Dedifferentiated amniotic fluid mesenchymal stem cell (primary cell): ENCODE measurements at regions not wholly inside any gene's neighbourhood (a gene's known extent, or its start where the extent isn't known, plus 50 kb on each side); places are given as distances from the start of the nearest gene placed in this dataset.
"Not testable (repeated sequence)": the region's sequence is repeated elsewhere in the genome, so short reads cannot be mapped to it uniquely, and the experiment has no call there.

ENCODE experiments used
- DNase-seq: peaks from one replicate; pipeline ENCODE4 v3.0.0-alpha.2; 2016; ENCODE audit errors: extremely low spot score

DNA sequence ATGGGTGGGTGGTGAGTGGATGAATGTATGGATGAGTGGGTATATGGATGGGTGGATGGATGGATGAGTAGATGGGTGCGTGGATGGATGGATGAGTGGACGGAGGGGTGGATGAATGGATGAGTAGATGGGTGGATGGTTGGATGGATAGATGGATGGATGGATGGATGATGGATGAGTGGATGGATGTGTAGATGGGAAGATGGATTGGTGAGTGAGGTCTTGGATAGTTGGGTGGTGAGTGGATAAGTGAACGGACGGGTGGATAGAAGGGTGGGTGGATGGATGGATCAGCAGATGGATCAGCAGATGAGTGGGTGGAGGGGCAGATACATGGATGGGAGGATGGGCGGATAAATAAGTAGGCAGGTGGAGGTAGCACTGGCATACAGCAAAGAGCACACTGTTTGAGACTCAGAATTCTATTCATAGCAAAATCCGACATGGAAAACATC is 163.5 kb downstream of the C9orf50 start:
- no peak for DNase-seq

DNA sequence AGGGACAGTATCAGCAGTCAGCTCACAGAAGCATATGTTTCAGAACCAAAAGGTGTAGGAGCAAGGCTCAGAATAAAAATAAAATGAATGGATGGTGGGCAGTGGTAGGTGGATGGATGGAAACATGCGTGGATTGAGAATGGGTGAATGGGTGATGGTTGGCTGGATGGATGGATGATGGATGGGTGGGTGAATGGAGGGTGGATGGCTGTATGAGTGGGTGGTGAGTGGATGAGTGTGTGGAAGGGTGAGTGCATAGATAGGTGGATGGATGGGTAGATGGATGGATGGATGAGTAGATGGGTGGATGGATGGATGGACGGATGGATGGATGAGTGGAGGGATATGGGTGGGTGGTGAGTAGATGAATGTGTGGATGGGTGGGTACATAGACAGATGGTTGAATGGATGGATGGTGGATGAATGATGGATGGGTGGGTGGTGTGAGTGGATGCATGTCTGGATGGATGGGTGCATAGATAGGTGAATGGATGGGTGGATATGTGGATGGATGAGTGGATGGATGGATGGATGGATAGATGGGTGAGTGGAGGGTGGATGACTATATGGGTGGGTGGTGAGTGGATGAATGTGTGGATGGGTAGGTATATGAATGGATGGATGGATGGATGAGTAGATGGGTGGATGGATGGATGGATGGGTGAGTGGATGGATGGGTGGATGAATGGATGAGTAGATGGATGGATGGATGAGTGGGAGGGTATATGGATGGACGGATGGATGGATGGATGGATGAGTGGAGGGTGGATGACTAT is 164.2 kb downstream of the C9orf50 start:
- no peak for DNase-seq

DNA sequence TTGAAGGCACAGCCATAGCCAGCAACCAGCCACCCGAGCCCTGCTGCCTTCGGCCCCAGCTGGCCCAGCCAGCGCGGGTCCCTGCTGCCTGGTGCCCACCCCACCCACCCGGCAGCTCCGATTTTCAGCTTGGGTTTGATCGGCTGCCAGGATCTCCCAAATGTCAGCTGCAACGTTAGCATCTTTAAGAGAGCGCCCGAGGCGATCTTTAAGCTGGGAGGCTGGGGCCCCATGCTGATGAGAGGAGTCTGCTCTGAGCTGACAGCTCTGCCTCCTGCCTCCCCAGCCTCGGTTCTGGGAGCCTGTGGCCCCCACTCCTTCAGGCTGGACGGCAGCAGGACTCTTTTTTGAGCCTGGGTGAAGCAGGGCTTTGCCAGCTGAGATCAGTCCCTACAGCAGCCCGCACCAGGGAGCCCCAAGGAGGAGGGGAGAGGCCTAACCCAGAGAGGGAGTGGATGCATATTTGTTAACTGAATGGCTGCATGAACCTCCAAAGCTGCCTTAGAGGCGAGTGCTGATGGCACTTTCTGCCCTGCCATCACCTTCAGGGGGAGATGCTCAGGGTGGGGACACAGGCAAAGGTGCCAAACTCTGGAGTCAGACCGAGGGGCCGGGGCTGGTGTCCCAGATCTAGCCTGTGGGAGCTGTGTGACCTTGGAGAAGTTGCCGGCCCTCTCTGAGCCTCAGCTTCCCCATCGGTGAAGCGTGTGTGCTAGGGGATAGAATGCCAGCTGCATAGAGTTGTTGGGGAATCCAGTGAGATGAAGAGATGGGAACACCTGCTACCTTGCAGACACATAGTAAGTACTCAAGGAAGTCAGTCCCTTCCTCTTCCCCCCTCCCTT is 165.5 kb downstream of the C9orf50 start:
- DNase-seq, result peak; percentile 33

DNA sequence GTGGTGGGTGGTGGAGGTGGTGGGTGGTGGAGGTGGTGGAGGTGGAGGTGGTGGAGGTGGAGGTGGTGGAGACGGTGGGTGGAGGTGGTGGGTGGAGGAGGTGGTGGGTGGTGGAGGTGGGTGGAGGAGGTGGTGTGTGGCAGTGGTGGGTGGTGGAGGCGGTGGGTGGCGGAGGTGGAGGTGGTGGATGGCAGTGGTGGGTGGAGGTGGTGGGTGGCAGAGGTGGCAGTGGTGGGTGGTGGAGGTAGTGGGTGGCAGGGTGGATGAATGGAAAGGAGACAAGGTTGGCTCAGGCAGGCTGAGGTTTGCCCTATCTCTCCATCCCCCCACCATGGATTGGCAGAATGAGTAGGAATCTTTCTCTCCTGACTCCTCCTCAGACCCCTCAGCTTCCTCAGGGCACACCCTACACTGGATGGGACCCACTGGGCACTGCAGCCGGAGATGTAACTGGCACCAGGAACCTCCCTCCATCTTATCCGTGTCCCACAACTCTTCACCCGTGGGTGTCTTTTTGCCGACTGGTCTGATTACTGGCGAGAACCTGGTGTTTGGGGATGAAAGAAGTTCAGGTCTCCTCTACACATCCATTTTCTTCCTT is 166.3 kb downstream of the C9orf50 start:
- no peak for DNase-seq

DNA sequence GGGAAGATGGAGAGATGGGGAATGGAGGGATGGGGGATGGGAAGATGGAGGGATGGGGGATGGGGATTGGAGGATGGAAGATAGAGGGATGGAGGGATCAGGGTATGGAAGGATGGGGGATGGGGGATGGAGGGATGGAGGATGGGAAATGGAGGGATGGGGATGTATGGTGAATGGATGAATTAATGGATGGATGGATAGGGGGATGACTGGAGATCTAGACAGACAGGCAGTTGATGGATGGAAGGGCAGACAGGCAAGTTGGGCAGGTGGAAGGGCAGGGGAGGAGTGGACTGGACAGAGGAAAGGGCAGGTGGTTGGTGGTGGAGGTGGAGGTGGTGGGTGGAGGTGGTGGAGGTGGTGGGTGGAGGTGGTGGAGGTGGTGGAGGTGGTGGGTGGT is 167.2 kb downstream of the C9orf50 start:
- no peak for DNase-seq

DNA sequence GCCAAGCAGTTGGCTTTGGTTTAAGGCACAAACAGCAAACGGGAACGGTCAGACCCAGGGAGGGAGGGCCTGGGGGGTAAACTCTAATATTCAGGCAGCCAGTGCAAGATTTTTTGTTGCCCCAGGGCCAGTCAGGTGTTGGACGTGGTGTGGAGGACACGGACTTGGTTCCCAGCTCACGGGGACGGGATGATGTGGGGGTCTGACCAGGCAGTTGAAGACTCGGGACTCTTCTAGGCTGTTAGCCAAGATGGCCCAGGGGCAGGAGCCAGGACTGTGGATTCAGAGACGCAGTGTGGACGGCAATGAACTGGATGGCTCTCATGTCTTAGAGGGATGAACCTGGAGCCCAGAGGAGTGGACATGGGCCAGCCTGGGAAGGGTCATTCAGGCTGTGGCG is 169.2 kb downstream of the C9orf50 start:
- no peak for DNase-seq

DNA sequence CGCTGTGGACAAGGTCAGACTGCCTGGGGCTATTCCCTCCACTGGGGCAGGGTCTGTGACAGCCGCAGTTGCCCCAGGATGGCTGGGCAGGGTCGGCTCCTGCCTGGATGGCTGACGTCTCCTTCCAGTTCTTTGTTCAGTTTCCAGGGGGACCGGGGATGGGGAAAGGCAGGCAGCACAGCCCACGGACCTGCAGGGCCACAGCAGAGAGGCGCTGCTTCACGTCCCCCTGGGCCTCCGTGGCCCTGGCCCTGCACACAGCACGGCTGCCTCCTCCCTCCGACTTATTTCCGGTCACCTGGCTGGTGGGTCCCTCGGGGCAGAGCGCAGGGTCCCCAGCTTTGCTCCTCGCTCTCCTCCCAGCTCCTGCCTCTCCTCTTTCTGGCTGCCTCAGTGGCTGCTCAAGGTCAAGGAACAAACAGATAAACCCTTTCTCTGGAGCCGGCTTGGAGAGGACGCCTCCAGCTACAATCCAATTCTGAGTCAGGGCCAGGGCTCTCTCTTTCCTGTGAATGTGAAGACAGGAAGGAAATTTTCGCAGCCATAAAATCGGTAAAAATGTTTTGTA is 169.7 kb downstream of the C9orf50 start:
- DNase-seq, result no peak

DNA sequence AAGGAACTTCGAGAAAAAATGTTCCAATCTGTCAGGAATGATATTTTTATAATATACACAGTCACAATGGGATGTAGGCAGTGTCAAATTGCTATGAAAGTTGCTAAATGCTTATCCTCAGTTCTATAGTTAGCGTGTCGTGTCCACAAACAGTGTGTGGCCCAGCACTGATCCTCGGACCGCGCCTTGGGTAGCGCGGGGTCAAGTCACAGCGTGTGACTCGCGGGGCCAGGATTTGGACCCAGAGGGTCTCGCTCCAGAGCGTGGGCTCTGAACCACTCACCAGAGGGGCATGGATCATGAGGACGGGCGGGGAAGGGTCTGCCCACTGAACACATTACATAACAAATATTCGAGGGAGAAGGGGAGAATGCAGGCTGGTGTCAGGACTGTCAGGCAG is 171.8 kb downstream of the C9orf50 start:
- no peak for DNase-seq

DNA sequence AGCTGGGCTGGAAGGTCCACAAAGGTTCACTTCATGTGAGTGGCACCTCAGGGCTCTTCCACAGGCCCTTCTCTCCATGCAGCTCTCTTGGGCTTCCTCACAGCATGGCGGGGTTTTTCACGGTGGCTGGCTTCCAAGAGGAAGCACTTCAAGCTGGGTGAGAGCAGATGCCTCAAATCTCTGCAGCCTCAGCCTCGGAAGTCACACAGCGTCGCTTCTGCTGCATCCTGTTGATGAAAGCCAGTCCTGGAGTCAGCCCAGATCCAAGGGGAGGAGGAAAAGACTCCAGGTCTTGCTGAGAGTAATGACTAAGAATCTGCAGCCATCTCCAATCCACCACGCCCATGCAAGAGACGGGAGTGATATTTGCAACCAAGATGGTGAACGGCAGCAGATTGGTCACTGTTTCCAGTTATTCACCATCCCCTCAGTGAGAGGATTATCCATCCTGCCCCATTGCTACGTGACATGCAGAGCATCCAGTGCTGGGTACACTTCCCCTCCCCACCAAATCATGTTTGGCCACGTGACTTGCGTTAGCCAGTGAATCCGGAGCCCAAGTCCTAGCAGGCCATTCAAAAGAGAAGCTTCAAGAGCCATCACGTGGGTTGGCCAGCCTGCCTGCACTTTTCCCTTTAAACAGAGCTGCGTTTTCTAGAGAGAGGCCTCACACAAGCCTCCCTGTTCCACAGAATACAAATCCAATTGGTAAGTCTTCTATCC is 173.9 kb downstream of the C9orf50 start:
- DNase-seq, result no peak

DNA sequence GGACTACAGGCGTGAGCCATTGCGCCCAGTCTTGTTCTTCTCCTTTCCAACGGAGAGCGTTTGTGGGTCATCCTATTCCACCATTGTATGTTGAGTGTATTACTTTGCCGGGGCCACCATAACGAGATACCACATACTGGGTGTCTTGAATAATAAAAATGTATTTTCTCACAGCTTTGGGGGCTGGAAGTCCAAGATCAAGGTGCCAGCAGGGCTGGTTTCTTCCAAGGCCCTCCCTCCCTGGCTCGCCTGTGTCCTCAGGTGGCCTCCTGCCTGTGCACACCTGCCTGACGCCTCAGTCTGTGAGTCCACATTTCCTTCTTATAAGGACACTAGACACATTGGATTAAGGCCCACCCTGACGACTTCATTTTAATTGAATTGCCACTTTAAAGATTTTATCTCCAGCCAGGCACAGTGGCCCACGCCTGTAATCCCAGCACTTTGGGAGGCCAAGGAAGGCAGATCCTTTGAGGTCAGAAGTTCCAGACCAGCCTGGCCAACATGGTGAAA is 175.1 kb downstream of the C9orf50 start:
- no peak for DNase-seq

DNA sequence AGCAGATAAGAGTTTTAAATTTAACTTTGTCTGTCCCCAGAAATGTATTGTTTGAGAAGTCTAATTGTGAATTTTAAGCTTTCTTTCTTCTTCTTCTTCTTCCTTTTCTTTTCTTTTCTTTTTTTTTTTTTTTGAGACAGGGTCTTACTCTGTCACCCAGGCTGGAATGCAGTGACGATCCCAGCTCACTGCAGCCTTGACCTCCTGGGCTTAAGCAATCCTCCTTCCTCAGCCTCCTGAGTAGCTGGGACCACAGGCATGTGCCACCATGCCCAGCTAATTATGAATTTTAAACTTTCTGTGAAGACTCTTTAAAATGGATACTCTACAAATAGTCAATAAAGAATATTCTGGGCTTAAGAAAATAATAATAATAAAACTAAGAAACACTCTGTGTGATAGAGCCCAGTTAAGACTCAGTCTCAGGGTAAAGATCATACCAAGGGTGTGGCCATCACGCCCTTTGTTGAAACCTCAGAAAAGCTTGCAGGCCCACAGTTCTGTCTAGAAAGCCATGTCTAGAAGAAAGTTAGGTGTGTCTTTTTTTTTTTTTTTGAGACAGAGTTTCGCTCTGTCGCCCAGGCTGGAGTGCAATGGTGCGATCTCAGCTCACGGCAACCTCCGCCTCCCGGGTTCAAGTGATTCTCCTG is 177.3 kb downstream of the C9orf50 start:
- not testable (repeated sequence) for DNase-seq

DNA sequence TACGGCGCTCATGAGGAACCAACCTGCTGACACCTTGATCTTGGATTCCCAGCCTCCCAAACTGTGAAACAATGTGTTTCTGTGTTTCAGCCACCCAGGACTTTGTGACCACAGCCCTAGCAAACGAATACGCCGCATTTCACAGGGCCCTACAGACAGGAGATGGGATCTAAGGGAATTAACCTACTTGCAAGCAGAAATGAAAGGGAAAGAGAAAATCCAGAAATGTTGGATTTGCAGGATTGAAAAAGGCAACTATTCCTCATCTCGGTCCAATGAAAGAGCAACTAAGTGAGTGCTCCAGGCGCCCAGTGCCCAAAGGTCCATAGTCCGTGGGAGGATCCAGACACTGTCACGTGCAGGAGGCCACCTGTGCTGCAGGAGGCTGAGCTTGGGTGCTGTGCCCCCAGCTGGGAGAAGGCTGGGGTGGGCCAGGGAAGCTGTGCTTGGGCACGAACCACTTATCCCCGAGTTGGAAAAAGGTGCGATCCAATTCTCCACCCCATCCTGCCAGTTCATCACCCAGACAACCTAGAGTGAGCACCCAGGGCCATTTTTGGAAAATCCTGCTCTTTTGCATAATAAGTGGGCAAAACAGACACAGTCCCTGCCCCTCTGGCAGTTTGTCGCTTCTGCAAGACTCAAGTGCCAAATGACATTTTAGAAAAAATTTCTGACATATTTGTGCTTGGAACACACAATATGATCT is 177.9 kb downstream of the C9orf50 start:
- no peak for DNase-seq

DNA sequence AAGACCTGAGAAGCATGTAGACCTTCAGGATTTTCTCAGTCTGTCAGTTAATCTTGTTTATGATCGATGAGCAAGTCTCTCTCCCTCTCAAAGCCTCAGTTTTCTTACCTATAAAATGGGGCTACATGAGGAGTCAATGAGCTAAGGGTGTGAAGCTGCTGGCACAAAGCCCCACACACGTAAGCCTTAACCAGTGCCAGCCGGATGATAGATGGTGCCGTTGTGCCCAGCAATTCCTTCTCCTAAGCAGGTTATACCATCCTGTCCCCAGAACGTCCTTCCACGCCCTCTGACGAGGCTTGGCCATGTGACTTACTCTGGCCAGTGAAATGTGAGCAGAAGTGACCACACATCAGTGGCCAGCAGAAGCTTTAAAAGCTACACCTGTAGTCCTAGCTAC is 179.0 kb downstream of the C9orf50 start:
- DNase-seq, result no peak

DNA sequence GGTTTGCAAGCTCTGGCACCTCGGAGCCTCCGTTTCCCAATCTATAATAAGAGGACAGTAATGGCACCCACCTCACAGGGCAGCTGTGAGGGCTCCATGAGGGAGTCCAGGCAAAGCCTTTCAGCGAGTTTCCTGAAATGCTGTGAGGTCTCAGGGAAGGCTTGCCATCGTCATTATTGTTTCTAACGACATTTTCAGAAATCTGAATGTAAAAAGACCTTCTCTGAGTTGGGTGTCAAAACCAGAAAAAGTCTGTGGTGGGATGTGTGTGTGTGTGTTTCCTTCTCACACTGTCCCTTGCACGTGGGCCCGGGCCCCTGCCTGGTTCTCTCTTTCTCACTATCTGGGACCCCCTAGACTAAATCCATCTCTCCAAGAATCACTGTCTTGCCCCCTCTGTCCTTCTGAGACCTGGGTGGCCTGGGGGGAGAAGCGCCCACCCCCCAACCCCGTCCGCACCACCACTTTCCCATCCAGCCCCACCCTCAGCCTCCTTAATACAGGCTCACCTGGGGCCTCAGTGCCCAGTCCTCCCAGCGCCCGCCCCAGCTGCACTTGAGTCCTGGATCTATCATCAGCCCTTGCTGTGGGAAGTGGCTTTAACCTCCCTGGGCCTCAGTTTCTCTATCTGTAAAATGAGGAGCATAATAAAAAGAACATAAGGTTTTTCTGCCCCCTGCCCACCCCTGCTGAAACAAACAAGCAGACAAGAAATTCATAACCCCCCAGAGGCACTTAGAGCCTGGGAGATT is 180.3 kb downstream of the C9orf50 start:
- DNase-seq, result no peak

DNA sequence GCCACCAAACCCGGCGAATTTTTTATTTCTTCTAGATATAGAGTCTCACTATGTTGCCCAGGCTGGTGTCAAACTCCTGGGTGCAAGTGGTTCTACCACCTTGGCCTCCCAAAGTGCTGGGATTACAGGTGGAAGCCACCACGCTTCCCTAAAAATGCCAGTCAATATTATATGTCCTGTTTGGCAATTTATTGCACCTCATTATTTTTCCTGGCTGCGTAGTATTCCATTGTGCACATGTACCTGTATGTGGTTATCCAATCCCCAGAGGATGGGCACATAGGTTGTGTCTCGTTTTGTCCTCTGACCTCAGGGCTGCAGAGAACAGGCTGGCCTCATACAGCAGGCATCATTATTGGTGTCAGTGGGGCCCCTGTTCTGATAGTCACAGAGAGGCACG is 181.7 kb downstream of the C9orf50 start:
- no peak for DNase-seq

DNA sequence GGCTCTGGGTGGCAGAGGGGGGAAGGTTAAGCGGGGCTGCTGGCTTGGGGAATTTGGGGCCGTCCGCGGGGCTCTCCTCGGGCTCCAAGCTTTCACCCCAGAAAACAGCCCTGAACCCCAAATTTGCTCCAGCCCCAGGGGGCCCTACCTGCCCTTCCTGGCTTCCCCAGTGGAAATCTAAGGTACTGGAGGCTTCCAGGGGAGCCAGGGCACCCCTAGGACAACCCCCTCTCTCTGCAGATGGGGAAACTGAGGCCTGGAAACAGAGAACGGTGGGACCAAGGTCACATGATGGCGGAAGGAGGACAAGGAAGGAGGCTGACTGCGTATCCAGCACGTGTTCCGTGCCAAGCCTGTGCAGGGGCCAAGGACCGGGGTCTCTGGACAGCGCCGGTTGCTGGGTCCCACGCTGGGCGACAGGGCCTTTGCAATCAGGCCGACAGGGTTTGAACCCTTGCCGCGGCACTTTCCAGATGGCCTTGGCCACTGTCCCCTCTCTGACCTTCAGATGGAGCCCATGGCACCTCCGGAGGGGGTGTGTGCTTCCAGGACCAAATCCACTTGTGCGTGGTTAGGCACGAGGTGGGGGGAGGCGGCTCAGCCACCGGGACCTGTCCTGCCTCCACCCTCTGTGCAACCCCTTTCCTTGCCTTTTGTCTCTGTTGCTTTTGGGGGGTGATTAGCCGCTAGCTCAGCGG is 183.1 kb downstream of the C9orf50 start:
- DNase-seq, result no peak

DNA sequence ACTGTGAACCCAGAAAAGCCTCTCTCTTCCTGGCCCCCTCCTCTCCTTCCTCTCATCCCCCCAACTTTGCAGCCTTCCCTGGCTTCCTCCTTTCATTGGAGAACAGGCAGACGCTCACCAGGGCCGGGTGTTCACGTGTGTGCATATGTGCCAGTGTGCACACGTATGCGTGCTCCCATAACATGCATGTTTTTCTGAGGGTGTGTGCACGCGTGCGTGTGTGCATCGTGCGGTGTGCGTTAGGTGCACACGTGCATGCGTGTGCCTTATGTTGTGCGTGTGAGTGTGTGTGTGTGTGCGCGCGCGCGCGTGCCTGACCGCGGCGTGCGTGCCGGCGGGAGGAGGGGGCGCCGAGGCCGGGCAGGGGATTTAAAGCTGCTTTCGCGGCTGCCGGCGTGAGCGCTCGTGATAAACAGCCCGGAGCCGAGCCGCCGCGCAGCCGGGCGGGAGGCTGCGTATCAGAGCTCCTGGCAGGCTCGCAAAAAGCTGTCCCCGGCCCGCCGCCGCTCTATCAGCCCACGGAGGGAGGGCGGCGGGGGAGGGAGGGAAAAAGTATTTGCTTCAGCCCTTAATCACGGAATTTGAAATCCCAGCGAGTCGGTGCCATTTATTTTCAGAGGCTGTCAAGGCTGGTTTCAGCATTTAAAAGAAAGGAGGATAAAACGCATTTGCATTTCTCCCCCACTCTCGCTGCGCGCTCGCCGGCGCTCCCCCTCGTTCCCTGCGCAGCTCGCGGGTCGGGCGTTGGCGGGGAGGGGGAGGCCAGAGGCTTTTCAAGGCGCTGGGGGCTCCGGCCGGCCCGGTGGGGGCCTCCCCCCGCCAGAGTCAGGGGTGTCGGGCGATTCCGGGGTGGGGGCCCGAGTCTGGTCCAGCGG is 183.9 kb downstream of the C9orf50 start:
- peak; percentile 46 for DNase-seq
